ENCODE measurements at regions not wholly inside any gene's neighbourhood (a gene's known extent, or its start where the extent isn't known, plus 50 kb on each side); places are given as distances from the start of the nearest gene placed in this dataset.
"Not testable (repeated sequence)": the region's sequence is repeated elsewhere in the genome, so short reads cannot be mapped to it uniquely, and the experiment has no call there.

- no peak for DNase-seq (ENCODE audit: low read depth in 2 of 2)
These were observed 53.1 kb upstream of the SEPTIN5 start for GRCh38 chr22:19661156-19661555.

GRCh38 chr22:19662049-19662684 is 52.1 kb upstream of the SEPTIN5 start:
- DNase-seq (ENCODE audit: low read depth in 2 of 2): not testable (repeated sequence)

- DNase-seq (ENCODE audit: low read depth in 2 of 2): no peak
These were observed 51.0 kb upstream of the SEPTIN5 start for GRCh38 chr22:19663286-19663815.

GRCh38 chr22:19663821-19664355 is 50.4 kb upstream of the SEPTIN5 start:
- no peak for DNase-seq (ENCODE audit: low read depth in 2 of 2)

- DNase-seq (ENCODE audit: low read depth in 2 of 2): no peak
These were observed 49.9 kb upstream of the SEPTIN5 start for GRCh38 chr22:19664406-19664805.
